ENCODE measurements at regions not wholly inside any gene's neighbourhood (a gene's known extent, or its start where the extent isn't known, plus 50 kb on each side); places are given as distances from the start of the nearest gene placed in this dataset.

- TF ChIP-seq, protein P1, sequence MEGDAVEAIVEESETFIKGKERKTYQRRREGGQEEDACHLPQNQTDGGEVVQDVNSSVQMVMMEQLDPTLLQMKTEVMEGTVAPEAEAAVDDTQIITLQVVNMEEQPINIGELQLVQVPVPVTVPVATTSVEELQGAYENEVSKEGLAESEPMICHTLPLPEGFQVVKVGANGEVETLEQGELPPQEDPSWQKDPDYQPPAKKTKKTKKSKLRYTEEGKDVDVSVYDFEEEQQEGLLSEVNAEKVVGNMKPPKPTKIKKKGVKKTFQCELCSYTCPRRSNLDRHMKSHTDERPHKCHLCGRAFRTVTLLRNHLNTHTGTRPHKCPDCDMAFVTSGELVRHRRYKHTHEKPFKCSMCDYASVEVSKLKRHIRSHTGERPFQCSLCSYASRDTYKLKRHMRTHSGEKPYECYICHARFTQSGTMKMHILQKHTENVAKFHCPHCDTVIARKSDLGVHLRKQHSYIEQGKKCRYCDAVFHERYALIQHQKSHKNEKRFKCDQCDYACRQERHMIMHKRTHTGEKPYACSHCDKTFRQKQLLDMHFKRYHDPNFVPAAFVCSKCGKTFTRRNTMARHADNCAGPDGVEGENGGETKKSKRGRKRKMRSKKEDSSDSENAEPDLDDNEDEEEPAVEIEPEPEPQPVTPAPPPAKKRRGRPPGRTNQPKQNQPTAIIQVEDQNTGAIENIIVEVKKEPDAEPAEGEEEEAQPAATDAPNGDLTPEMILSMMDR (IDR thresholded peaks at IDR 0.05; ENCODE audit: low read depth, low read length): no peak
- TF ChIP-seq EZH2phosphoT487 (IDR thresholded peaks at IDR 0.05; ENCODE audit: low read depth): no peak
Observed at GRCh38 chr3:181488536-181488935, 223.2 kb upstream of the SOX2 start.

Measured in OCI-LY3 (cell line).